Calu3 (cell line): ENCODE measurements at regions not wholly inside any gene's neighbourhood (a gene's known extent, or its start where the extent isn't known, plus 50 kb on each side); places are given as distances from the start of the nearest gene placed in this dataset.

Source experiments
- BruUV-seq: library from RNA; stranded (reverse); fragments of 400-500 nt; replicated peaks from 2 replicates; lab custom pipeline; 2021; lab: Mats Ljungman, UMichigan
- CTCF ChIA-PET: fragments of 300-600 bp; sonication (Branson Sonifier 250); formaldehyde crosslinking; loops from one replicate; lab custom pipeline; 2022; ENCODE audit warnings: antibody characterized with exemption; lab: Charles Lee
- DNase-seq: peaks from one replicate; pipeline ENCODE4 v3.0.0; 2022
- H3K27ac Mint-ChIP-seq: one replicate; pipeline ENCODE4 v1.8.0; 2022; ENCODE audit warnings: mixed read lengths; ENCODE audit not compliant: unreplicated experiment
- H3K27me3 Mint-ChIP-seq: one replicate; pipeline ENCODE4 v1.8.0; 2022; ENCODE audit warnings: mixed read lengths; ENCODE audit not compliant: unreplicated experiment
- H3K36me3 Mint-ChIP-seq: one replicate; pipeline ENCODE4 v1.8.0; 2022; ENCODE audit warnings: mild to moderate bottlenecking, moderate library complexity, mixed read lengths; ENCODE audit not compliant: insufficient read depth, unreplicated experiment
- H3K4me1 Mint-ChIP-seq: one replicate; pipeline ENCODE4 v1.8.0; 2022; ENCODE audit warnings: mild to moderate bottlenecking, low read depth, mixed read lengths; ENCODE audit not compliant: unreplicated experiment
- H3K4me3 Mint-ChIP-seq: one replicate; pipeline ENCODE4 v1.8.0; 2022; ENCODE audit warnings: mild to moderate bottlenecking, low read depth, moderate library complexity, mixed read lengths; ENCODE audit not compliant: unreplicated experiment
- H3K9me3 Mint-ChIP-seq: one replicate; pipeline ENCODE4 v1.8.0; 2022; ENCODE audit warnings: low read depth, mixed read lengths; ENCODE audit not compliant: unreplicated experiment
- intact Hi-C: fragments of 100-400 bp; cut with micrococcal nuclease; formaldehyde crosslinking; loops from one replicate; pipeline ENCODE4 v1.10.0; 2022; ENCODE audit not compliant: unreplicated experiment
- TF ChIP-seq, protein P1 (sequence below): fragments of 200-600 bp; IDR thresholded peaks from one replicate; pipeline ENCODE4 v1.8.0; 2022; ENCODE audit warnings: antibody characterized with exemption; ENCODE audit not compliant: unreplicated experiment

DNA sequence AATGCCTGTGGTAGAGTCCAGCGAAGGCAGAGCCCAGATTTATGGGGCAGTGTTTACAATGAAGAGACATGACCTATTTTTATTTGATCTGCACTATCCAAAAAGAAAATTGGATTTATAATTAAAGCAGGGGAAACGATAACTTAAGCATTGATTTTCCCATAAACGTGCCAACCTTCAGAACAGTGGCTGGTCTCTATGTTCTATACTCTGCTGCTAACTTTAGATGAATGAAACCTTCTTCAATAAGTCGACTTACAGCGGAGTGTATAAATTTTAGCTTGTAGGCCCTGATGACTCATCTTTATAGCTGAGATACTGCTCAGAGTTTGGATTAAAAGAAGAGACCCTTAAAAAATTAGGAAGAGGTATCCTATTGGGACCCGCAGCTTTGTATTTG lies 452.6 kb downstream of the TLR4 start:
- H3K27ac Mint-ChIP-seq: no peak overlapping the region

DNA sequence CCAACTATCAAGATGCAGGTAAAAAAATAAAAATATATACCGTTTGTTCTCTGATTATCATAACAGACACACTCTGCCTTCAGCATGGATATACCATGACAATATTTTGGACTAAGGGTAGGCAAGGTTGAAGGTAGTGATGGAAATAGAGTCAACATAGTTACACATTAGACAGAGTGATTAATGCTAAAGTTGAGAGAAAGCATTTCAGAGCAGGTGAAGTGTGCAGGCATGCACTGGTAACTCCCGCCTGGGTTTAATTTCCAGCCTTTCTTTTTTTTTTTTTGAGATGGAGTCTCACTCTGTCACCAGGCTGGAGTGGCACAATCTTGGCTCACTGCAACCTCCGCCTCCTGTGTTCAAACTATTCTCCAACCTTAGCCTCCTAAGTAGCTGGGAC lies 458.5 kb downstream of the TLR4 start:
- no TSS peak for BruUV-seq
- CTCF ChIA-PET: no interaction called here
- Mint-ChIP-seq H3K4me3 (no peak overlapping the region), H3K4me1 (no peaks in the 10 kb centered on the region), H3K27me3 (no peaks in the 10 kb centered on the region), H3K27ac (no peak overlapping the region), H3K9me3 (peaks cover 5% of the 10 kb centered on the region), H3K36me3 (no peaks in the 10 kb centered on the region)
- TF ChIP-seq, protein P1, sequence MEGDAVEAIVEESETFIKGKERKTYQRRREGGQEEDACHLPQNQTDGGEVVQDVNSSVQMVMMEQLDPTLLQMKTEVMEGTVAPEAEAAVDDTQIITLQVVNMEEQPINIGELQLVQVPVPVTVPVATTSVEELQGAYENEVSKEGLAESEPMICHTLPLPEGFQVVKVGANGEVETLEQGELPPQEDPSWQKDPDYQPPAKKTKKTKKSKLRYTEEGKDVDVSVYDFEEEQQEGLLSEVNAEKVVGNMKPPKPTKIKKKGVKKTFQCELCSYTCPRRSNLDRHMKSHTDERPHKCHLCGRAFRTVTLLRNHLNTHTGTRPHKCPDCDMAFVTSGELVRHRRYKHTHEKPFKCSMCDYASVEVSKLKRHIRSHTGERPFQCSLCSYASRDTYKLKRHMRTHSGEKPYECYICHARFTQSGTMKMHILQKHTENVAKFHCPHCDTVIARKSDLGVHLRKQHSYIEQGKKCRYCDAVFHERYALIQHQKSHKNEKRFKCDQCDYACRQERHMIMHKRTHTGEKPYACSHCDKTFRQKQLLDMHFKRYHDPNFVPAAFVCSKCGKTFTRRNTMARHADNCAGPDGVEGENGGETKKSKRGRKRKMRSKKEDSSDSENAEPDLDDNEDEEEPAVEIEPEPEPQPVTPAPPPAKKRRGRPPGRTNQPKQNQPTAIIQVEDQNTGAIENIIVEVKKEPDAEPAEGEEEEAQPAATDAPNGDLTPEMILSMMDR: no peak
- intact Hi-C loops: no loop called here
- no peak for DNase-seq

More for the DNA sequence above, 452.6 kb downstream of the TLR4 start:
- CTCF ChIA-PET: no interaction called here
- TF ChIP-seq, protein P1: no peak
- no peak for DNase-seq
- BruUV-seq: no TSS peak
- Mint-ChIP-seq H3K4me3 (no peak overlapping the region), H3K9me3 (peaks cover 8% of the 10 kb centered on the region), H3K27me3 (no peaks in the 10 kb centered on the region), H3K36me3 (no peaks in the 10 kb centered on the region), H3K4me1 (no peaks in the 10 kb centered on the region)
- intact Hi-C loops: no loop called here

DNA sequence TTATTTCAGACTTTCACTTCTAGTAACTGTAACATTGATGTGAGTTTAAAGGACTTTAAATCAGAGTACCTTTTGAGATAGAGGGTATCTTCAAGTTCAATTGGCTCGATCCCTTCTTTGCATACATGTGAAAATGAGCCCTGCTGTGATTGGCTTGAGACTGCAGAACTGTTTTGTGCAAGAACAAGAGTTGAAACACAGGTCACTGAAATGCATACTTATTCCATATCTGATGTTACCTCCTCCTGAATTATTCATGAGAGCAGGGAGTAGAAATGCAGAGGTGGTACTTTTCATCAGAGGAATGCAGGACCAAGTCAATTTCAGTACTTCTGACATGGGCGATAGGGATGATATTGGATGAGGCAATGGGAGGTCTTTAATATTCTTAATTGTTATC lies 459.5 kb downstream of the TLR4 start:
- CTCF ChIA-PET: no interaction called here
- Mint-ChIP-seq H3K27me3 (no peaks in the 10 kb centered on the region), H3K4me1 (no peaks in the 10 kb centered on the region), H3K9me3 (peaks cover 5% of the 10 kb centered on the region), H3K4me3 (no peak overlapping the region), H3K27ac (no peak overlapping the region), H3K36me3 (no peaks in the 10 kb centered on the region)
- BruUV-seq: no TSS peak
- TF ChIP-seq, protein P1: no peak
- intact Hi-C loops: no loop called here
- no peak for DNase-seq

DNA sequence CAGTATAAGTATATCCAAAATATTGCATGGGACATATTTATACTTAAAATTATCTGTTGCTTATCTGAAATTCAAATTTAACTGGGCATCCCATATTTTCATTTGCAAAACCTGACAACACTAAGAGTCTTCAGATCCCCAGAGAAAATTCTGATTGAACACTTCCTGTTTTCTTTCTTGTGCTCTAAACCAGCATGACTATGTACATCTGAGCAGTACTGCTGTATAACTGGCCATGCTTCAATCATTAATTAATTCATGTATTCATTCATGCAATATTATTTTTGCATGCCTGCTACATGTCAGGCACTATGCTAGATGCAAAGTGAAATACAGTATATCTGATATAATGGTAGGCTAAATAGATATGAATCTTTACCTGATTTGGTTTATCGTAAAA lies 461.2 kb downstream of the TLR4 start:
- Mint-ChIP-seq H3K4me3 (no peak overlapping the region), H3K9me3 (peaks cover 5% of the 10 kb centered on the region), H3K4me1 (no peaks in the 10 kb centered on the region), H3K36me3 (no peaks in the 10 kb centered on the region), H3K27ac (no peak overlapping the region), H3K27me3 (no peaks in the 10 kb centered on the region)
- BruUV-seq: no TSS peak
- intact Hi-C loops: no loop called here
- DNase-seq: no peak
- CTCF ChIA-PET: no interaction called here
- TF ChIP-seq, protein P1: no peak
